Activated effector memory CD4-positive, alpha-beta T cell treated with anti-CD3 and anti-CD28 coated beads, Interleukin-2, amount 50 U/mL, for 16 hours (primary cell): ENCODE measurements at regions not wholly inside any gene's neighbourhood (a gene's known extent, or its start where the extent isn't known, plus 50 kb on each side); places are given as distances from the start of the nearest gene placed in this dataset.

ENCODE experiments used
- DNase-seq: peaks from one replicate; pipeline ENCODE4 v3.0.0-alpha.2; 2020

DNA sequence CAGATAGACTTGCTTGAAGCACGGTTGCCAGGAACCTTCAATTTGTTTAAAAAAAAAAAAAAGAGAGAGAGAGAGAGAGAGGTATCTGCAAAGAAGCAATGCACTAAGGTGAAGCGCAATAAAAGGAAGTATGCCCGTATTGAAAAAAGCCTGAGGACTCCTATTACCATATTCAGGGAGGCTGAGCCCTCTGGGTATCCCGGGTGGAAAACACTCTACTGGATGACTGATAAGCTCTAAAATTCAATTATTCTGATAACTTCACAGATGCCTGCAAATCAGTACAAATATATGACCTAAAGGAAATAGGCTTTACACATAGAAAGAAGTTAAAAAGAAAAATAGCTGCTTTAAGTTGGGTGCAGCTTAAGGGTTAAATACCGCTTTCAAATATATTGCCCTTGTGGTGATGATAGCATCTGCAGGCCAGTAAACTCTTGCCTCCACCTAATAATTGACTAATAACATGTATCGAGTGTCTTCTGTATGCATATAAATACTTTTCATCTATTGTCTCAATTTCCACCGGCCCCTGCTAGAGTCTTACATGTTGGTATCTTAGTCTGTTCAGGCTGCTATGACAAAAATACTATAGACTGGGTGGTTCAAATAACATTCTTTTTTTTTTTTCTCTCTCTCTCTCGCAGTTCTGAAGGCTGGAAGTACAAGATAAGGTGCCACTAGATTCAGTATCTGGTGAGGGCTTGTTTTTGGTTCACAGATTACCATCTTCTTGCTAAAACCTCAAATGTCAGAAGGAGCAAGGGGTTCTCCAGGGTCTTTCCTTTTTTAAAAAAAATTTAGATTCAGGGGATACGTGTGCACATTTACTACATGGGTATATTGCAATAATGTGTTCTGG is 187.4 kb upstream of the JARID2 start:
- DNase-seq = no peak

DNA sequence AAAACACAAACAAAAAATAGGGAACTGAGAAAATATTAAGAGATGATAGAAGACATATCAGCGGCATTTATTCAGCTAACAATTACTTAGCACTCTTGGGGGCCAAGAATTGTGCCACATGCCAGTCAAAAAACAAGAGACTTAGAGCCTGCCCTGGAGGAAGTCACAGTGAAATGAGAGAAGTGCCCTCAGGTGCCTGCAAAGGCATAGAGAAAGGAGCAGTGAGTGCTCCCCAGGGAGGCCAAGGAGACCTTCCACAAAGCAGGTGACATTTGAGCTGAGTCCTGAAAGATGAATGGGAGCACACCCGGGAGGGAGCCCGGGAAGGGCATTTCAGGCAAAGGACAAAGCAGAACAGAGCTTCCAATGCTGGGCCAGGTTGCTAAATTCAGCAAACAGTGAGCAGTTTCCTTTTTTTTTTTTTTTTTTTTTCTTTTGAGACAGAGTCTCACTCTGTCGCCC is 184.7 kb upstream of the JARID2 start:
- no peak for DNase-seq

- DNase-seq = no peak
Measured at GRCh38 chr6:15061908-15062515, 183.9 kb upstream of the JARID2 start.

DNA sequence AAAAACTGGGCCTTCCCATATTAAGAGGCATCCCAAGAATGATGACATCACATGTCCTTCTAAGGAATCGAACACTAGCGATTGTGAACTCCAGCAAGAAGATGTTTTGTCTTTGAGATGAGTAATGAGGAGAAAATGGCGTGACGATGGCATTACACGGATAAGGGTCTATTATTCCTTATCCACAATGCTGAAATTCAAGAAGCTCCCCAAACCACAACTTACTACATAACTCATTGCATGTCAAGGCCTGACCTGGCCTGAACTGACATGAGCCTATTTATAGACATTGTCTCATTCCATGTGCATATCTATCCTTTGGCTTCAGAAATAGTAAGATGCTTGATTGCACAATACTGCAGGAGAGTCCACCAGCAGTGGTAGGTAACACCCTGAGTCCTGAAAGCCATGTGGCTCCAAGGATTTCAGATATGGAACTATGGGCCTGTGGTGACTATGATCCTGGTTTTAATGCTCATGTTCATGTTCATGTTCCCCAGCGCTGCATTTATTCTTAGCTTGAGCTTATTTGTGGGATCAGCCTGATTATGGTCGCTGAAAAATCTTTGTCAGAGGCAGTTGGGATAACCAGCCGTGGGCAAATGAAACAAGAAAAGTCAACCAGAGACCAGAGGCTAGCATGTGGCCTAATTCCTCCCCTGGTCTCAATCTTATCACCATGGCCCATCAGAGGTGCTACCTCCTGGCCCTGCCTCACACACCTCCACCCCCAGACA is 183.2 kb upstream of the JARID2 start:
- no peak for DNase-seq

DNA sequence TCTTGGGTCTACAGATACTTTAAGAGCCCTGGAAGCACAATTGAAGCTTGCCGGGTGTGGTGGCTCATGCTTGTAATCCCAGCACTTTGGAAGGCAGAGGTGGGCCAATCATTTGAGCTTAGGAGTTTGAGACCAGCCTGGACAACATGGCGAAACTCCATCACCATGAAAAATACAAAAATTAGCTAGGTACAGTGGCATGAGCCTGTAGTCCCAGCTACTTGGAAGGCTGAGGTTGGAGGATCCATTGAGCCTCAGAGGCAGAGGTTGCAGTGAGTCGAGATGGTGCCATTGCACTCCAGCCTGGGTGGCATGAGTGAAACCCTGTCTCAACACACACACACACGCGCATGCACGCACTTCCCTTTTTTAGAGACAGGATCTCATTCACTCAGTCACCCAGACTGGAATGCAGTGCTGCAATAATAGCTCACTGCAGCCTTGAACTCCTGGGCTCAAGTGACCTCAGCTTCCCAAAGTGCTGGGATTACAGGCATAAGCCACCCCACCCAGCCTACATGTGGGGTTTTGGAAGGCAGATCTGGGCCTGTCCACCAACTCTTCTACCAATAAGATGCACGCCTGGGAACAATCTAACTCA is 182.5 kb upstream of the JARID2 start:
- DNase-seq = no peak

GRCh38 chr6:15065261-15065989 is 180.4 kb upstream of the JARID2 start:
- DNase-seq = no peak

DNA sequence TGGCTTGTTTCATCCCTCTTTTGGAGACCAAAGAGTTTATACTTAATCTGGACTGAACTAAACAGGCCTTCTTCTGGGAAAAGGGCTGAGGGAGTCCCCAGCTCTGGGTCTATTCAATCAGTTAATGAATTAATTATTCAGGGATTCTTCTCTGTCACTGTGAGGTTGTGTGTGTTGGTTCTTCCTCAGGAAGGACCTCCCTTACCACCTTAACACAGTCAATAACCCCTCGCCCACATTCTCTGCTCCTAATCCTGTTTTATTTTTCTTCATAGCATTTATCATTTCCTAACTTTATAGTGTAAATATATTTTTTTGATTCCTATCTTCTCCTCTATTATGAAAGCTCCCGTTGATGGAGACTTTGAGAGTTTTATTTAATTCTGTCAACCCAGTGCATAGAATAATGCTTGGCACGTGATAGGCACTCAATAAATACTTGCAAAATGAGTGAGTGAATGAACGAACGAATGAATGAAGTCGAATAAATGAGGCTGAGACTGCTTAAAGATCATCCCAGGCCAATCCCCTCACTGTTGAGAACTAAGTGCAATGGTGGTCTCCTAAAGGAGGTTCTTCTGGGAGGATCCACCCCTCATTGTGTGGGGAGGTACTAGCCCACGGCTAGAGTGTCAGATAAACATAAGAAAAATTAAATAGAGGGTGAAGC is 179.6 kb upstream of the JARID2 start:
- DNase-seq = no peak

DNA sequence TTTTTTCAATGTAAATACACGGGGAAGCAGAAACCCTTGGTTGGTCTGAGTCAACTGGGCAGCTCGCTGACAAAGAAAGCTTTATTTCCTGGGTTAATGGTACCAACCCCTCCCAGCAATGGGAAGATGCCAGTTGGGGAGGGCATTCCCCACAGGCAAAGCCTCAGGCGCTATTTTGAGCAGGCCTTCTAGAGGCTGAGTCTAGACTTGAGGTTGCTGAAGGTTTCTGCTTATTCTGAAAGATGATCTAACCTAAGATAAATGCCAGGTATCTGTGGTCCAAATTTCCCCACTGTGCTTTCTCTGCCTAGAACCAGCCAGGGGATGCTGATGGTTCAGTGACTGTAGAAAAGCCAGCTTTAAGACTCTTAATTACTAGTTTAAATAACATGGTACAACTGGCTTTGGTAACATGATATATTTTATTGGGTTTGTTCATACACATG is 172.5 kb upstream of the JARID2 start:
- DNase-seq = no peak

- DNase-seq = no peak
Measured at GRCh38 chr6:15073883-15074465, 171.9 kb upstream of the JARID2 start.

GRCh38 chr6:15074806-15075205 is 171.1 kb upstream of the JARID2 start:
- DNase-seq = no peak

DNA sequence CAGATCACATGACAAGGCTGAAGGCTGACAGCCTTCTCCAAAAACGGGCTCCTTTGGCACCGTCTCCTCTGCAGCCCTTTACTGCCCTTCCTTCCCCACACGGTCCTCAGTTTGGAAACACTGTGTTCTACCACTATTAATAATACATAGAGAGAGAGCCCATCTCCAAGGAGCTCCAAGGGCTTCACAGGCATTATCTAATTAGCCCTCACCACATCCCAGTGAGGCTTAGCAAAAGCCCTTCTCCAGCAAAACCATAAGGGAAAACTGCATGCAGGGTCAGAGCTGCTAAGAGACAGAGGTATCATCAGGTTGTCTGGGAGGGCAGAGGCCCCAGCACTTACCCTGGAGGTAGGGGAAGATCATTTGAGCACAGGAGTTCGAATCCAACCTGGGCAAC is 169.3 kb upstream of the JARID2 start:
- DNase-seq = no peak

DNA sequence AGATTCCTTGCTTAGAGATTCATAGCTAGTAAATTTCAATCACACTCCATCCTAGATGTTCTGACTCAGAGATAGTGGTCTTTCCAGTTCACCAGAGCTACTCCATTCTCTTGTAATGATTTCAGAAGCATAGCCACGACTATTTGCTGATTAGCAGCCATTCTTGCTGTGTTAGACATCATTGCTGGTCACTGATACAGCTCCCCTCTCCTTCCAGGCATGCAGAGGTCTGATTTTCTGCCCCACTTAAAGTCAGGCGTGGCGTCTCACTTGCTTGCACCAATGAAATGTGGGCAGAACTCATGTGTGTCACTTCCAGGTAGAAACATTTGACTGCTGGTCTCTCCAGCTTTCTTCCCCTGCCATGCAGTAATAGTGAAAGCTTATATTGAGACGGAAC is 168.9 kb upstream of the JARID2 start:
- DNase-seq = no peak

GRCh38 chr6:15077961-15078360 is 167.9 kb upstream of the JARID2 start:
- DNase-seq = no peak

GRCh38 chr6:15079288-15079817 is 166.5 kb upstream of the JARID2 start:
- no peak for DNase-seq

DNA sequence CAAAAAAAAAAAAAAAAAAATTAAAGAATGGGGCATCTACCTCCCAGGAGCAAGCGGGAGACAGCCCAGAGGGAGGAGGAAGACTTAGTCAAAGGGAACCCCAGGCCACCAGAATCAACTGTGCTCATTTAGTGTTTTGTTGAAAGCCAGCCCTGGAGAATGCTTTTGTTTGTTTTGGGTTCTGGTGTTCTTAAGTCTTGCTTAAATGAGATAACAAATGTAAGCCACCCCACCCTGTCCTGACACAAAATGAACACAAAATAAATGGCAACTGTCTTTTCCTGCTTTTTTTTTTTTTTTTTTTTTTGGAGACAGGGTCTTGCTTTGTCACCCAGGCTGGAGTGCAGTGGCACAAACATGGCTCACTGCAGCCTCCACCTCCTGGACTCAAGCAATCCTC is 165.0 kb upstream of the JARID2 start:
- no peak for DNase-seq

DNA sequence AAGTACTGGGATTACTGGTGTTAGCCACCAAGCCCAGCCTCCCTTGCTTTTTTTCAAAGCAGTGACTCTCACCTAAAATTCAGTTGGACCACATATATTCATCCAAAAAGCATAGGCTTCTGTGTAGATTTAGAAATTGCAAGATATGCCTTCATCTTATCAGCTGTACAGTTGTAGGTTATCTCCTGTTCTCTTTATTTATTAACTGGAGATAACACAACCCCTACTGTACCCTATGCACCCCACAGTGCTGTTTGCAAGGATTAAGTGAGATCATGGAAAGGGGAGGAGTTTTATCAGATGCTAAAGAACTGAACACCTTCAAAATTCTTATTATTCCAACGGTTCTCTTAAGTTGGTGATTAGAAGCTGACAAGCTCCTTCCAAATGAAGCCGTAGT is 164.4 kb upstream of the JARID2 start:
- DNase-seq = no peak

DNA sequence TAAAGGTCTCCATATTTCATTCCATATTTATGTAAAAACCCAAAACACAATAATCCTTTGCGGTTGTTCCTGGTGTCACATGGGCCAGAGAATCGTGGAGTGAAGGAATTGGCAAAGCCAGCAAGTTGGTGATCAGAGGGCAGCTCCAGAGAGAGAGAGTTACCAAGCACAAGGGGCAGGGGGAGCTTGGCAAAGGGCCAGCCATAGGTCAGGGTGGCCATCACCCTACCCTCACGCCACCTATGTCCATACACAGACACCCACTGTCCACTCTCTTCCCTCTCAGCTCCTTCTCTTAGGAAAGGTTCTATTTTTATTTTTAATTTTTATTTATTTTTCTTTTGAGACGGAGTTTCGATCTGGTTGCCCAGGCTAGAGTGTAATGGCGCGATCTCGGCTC is 163.2 kb upstream of the JARID2 start:
- no peak for DNase-seq

GRCh38 chr6:15086348-15087158 is 159.3 kb upstream of the JARID2 start:
- DNase-seq = no peak

DNA sequence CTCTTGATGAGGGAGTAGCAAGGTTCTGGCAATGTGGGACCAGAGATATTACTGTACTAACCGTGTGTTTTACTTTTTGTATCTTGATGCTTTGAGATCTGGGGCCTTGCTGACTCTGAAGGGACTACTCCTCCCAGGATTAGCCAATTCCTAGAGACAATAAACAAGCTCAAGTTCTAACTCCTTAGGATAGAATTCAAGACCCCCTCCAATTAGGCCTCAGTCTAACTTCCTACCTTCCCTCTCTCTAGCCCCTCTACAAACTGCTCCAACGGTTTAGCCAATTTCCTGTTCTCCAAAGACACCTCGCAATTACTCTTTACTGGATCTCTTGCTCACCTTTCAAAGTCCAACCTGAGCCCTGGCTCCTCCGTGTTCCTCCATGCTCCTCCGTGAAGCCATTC is 158.7 kb upstream of the JARID2 start:
- DNase-seq = no peak

- no peak for DNase-seq
Measured at GRCh38 chr6:15088904-15089568, 156.8 kb upstream of the JARID2 start.
